ENCODE measurements at regions not wholly inside any gene's neighbourhood (a gene's known extent, or its start where the extent isn't known, plus 50 kb on each side); places are given as distances from the start of the nearest gene placed in this dataset.

GRCh38 chr14:84180336-84180735 lies 1349.6 kb upstream of the FLRT2 start:
- WGBS, 2 donors, result 84 to 93% methylated on average over 2 of the region's 2 CpGs
- DNase-seq (ENCODE audit: low spot score in 2 of 2), result no peak
- no peak overlapping the region for H3K4me3 ChIP-seq (ENCODE audit: low read depth, poor library complexity, severe bottlenecking)
- intact Hi-C loops (cut with DNase I; ENCODE audit: low total_unique reads), result no loop called here
- TF ChIP-seq CTCF (IDR thresholded peaks at IDR 0.05) (no peak), POLR2A (IDR thresholded peaks at IDR 0.05) (no peak)

- no peak overlapping the region for H3K4me3 ChIP-seq (ENCODE audit: low read depth, poor library complexity, severe bottlenecking)
- DNase-seq (ENCODE audit: low spot score in 2 of 2), result no peak
- TF ChIP-seq POLR2A (IDR thresholded peaks at IDR 0.05) (no peak), CTCF (IDR thresholded peaks at IDR 0.05) (no peak)
- 74 to 77% methylated on average over 2 of the region's 2 CpGs for WGBS, 2 donors
- intact Hi-C loops (cut with DNase I; ENCODE audit: low total_unique reads), result no loop called here
Observed at GRCh38 chr14:84181072-84181471, 1348.9 kb upstream of the FLRT2 start.

- TF ChIP-seq CTCF (IDR thresholded peaks at IDR 0.05) (no peak), POLR2A (IDR thresholded peaks at IDR 0.05) (no peak)
- H3K4me3 ChIP-seq (ENCODE audit: low read depth, poor library complexity, severe bottlenecking), result no peak overlapping the region
- intact Hi-C loops (cut with DNase I; ENCODE audit: low total_unique reads), result no loop called here
- no peak for DNase-seq (ENCODE audit: low spot score in 2 of 2)
Observed at GRCh38 chr14:84195514-84195913, 1334.4 kb upstream of the FLRT2 start.

GRCh38 chr14:84197704-84198103 lies 1332.2 kb upstream of the FLRT2 start:
- H3K4me3 ChIP-seq (ENCODE audit: low read depth, poor library complexity, severe bottlenecking), result no peak overlapping the region
- DNase-seq (ENCODE audit: low spot score in 2 of 2), result no peak
- TF ChIP-seq CTCF (IDR thresholded peaks at IDR 0.05) (no peak), POLR2A (IDR thresholded peaks at IDR 0.05) (no peak)
- intact Hi-C loops (cut with DNase I; ENCODE audit: low total_unique reads), result no loop called here
- 67 to 70% methylated on average over 1 of the region's 1 CpG for WGBS, 2 donors

GRCh38 chr14:84202486-84202885 lies 1327.5 kb upstream of the FLRT2 start:
- TF ChIP-seq POLR2A (IDR thresholded peaks at IDR 0.05), result no peak
- no peak for TF ChIP-seq CTCF (IDR thresholded peaks at IDR 0.05)
- no peak for DNase-seq (ENCODE audit: low spot score in 2 of 2)
- WGBS, 2 donors, result 80 to 88% methylated on average over 2 of the region's 2 CpGs
- intact Hi-C loops (cut with DNase I; ENCODE audit: low total_unique reads), result no loop called here
- no peak overlapping the region for H3K4me3 ChIP-seq (ENCODE audit: low read depth, poor library complexity, severe bottlenecking)

GRCh38 chr14:84203896-84204295 lies 1326.0 kb upstream of the FLRT2 start:
- no peak for TF ChIP-seq POLR2A (IDR thresholded peaks at IDR 0.05)
- TF ChIP-seq CTCF (IDR thresholded peaks at IDR 0.05), result no peak
- H3K4me3 ChIP-seq (ENCODE audit: low read depth, poor library complexity, severe bottlenecking), result no peak overlapping the region
- DNase-seq (ENCODE audit: low spot score in 2 of 2), result no peak
- intact Hi-C loops (cut with DNase I; ENCODE audit: low total_unique reads), result no loop called here
